Peyer's patch (tissue), 4 donors: ENCODE measurements at regions not wholly inside any gene's neighbourhood (a gene's known extent, or its start where the extent isn't known, plus 50 kb on each side); places are given as distances from the start of the nearest gene placed in this dataset.
"Not testable (repeated sequence)": the region's sequence is repeated elsewhere in the genome, so short reads cannot be mapped to it uniquely, and the experiment has no call there.

Source experiments
- CTCF ChIP-seq, 6 experiments: fragments of 450-650 bp in 4 of 6; fragments of 200-600 bp in 2 of 6; sonication (generic) in 1 of 6; IDR thresholded peaks; one replicate each; pipeline ENCODE4 v1.5.1; 2017 to 2019; ENCODE audit warnings: antibody characterized with exemption in 6 of 6, mild to moderate bottlenecking in 3 of 6, moderate library complexity in 1 of 6
- POLR2A ChIP-seq, 2 donors: fragments of 450-650 bp; IDR thresholded peaks; one replicate each; pipeline ENCODE4 v1.5.1; 2017; ENCODE audit warnings: antibody characterized with exemption in 2 of 2, mild to moderate bottlenecking in 2 of 2, moderate library complexity in 2 of 2

GRCh38 chr3:144023543-144023942 is 51.9 kb downstream of the DIPK2A start:
- not testable (repeated sequence) for TF ChIP-seq CTCF, POLR2A (IDR thresholded peaks at IDR 0.05)
